ENCODE measurements at regions not wholly inside any gene's neighbourhood (a gene's known extent, or its start where the extent isn't known, plus 50 kb on each side); places are given as distances from the start of the nearest gene placed in this dataset.

DNA sequence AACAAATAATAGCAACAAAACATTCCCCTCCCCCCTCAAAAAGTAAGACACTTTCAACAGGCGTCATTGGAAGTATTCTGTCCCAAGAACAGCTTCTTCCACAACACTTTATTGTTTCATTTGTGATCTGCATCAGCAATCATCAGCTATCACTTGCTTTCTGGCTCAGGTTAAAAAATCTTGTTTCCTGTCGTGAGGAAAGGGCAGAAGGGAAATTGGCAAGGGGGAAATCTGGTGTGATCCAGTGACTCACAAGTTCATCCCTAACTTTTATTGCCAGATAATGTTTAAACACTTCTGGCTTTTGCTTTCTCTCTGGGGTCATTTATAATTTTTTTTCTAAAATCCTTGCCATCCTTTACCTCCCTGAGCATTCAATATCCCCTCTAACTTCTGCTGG lies 247.4 kb upstream of the GIMD1 start:
- H3K4me2 ChIP-seq (ENCODE audit: low read depth, low read length) = no peak overlapping the region
- no peaks in the 10 kb centered on the region for H3K9me3 ChIP-seq (replicated peaks; ENCODE audit: insufficient read depth, low read length)
- no peaks in the 10 kb centered on the region for H3K27me3 ChIP-seq (replicated peaks; ENCODE audit: insufficient read depth, low read length)

DNA sequence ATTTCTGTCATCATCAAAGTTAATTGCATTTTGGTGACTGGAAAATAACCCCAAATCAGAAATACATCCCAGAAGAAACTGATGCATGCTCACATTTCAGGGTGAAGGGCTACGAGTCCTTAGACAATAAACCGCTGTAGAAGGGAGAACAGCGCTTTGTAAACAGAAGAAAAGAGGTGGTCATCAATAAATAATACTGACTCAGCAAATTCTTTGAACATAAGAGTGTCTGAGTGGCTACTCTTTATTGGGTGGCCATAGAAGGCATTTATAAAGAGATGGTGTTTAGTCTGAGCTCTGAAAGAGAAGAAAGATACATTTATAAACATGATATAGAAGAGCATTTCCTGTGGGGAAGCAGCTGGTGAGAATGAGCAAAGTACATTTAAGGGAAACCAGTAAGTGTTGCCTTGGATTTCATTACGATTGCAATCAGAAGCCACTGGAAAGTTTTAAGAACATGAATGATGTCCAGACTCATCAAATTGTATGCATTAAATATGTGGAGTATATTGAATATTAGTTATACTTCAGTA lies 246.9 kb upstream of the GIMD1 start:
- no peaks in the 10 kb centered on the region for H3K9me2 ChIP-seq (replicated peaks; ENCODE audit: insufficient read depth, low read length)
- no peaks in the 10 kb centered on the region for H3K27me3 ChIP-seq (replicated peaks; ENCODE audit: insufficient read depth, low read length)
- TF ChIP-seq EZH2 (optimal IDR thresholded peaks at IDR 0.05; ENCODE audit: low read depth, low read length) = no peak
- no peak for TF ChIP-seq EZH2phosphoT487 (IDR thresholded peaks at IDR 0.05; ENCODE audit: low read length)
- TF ChIP-seq CTCF (IDR thresholded peaks at IDR 0.05; ENCODE audit: low read length) = no peak
- H2AFZ ChIP-seq (ENCODE audit: low read length) = no peak overlapping the region
- no peak for DNase-seq
- no peak overlapping the region for H3K4me3 ChIP-seq (ENCODE audit: low read length)
- H3F3A ChIP-seq (ENCODE audit: insufficient read depth, low read length) = no peaks in the 10 kb centered on the region
- no peaks in the 10 kb centered on the region for H3K9me3 ChIP-seq (replicated peaks; ENCODE audit: insufficient read depth, low read length)
- H3K9ac ChIP-seq (ENCODE audit: low read length) = no peak overlapping the region
- no peak overlapping the region for H3K4me2 ChIP-seq (ENCODE audit: low read depth, low read length)
- H3K27ac ChIP-seq (ENCODE audit: low read length) = no peak overlapping the region
- H3K4me1 ChIP-seq (ENCODE audit: low read length) = no peaks in the 10 kb centered on the region
- H3K36me3 ChIP-seq (replicated peaks; ENCODE audit: insufficient read depth, low read length) = no peaks in the 10 kb centered on the region
- no peaks in the 10 kb centered on the region for H4K20me1 ChIP-seq (ENCODE audit: insufficient read depth, low read length)
- H3K79me2 ChIP-seq (ENCODE audit: low read length) = no peaks in the 10 kb centered on the region

More for the DNA sequence above, 247.4 kb upstream of the GIMD1 start:
- no peaks in the 10 kb centered on the region for H3K36me3 ChIP-seq (replicated peaks; ENCODE audit: insufficient read depth, low read length)
- no peak overlapping the region for H2AFZ ChIP-seq (ENCODE audit: low read length)
- H3K4me3 ChIP-seq (ENCODE audit: low read length) = no peak overlapping the region
- no peak overlapping the region for H3K9ac ChIP-seq (ENCODE audit: low read length)
- no peaks in the 10 kb centered on the region for H4K20me1 ChIP-seq (ENCODE audit: insufficient read depth, low read length)
- no peak for TF ChIP-seq EZH2 (optimal IDR thresholded peaks at IDR 0.05; ENCODE audit: low read depth, low read length)
- TF ChIP-seq CTCF (IDR thresholded peaks at IDR 0.05; ENCODE audit: low read length) = no peak
- no peak for TF ChIP-seq EZH2phosphoT487 (IDR thresholded peaks at IDR 0.05; ENCODE audit: low read length)
- H3F3A ChIP-seq (ENCODE audit: insufficient read depth, low read length) = no peaks in the 10 kb centered on the region
- no peak overlapping the region for H3K27ac ChIP-seq (ENCODE audit: low read length)
- no peaks in the 10 kb centered on the region for H3K9me2 ChIP-seq (replicated peaks; ENCODE audit: insufficient read depth, low read length)
- H3K4me1 ChIP-seq (ENCODE audit: low read length) = no peaks in the 10 kb centered on the region
- no peak for DNase-seq
- H3K79me2 ChIP-seq (ENCODE audit: low read length) = no peaks in the 10 kb centered on the region

GRCh38 chr4:106614441-106614840 lies 245.9 kb upstream of the GIMD1 start:
- no peaks in the 10 kb centered on the region for H4K20me1 ChIP-seq (ENCODE audit: insufficient read depth, low read length)
- H3F3A ChIP-seq (ENCODE audit: insufficient read depth, low read length) = no peaks in the 10 kb centered on the region
- H3K4me1 ChIP-seq (ENCODE audit: low read length) = no peaks in the 10 kb centered on the region
- H3K9ac ChIP-seq (ENCODE audit: low read length) = no peak overlapping the region
- H3K27me3 ChIP-seq (replicated peaks; ENCODE audit: insufficient read depth, low read length) = no peaks in the 10 kb centered on the region
- H3K27ac ChIP-seq (ENCODE audit: low read length) = no peak overlapping the region
- H3K4me2 ChIP-seq (ENCODE audit: low read depth, low read length) = no peak overlapping the region
- H3K36me3 ChIP-seq (replicated peaks; ENCODE audit: insufficient read depth, low read length) = no peaks in the 10 kb centered on the region
- H3K9me3 ChIP-seq (replicated peaks; ENCODE audit: insufficient read depth, low read length) = no peaks in the 10 kb centered on the region
- no peaks in the 10 kb centered on the region for H3K9me2 ChIP-seq (replicated peaks; ENCODE audit: insufficient read depth, low read length)
- no peak for DNase-seq
- H3K79me2 ChIP-seq (ENCODE audit: low read length) = no peaks in the 10 kb centered on the region
- TF ChIP-seq EZH2phosphoT487 (IDR thresholded peaks at IDR 0.05; ENCODE audit: low read length) (no peak), CTCF (IDR thresholded peaks at IDR 0.05; ENCODE audit: low read length) (no peak), EZH2 (optimal IDR thresholded peaks at IDR 0.05; ENCODE audit: low read depth, low read length) (no peak)
- no peak overlapping the region for H3K4me3 ChIP-seq (ENCODE audit: low read length)
- H2AFZ ChIP-seq (ENCODE audit: low read length) = no peak overlapping the region

Data from MM.1S (cell line).